ENCODE measurements at regions not wholly inside any gene's neighbourhood (a gene's known extent, or its start where the extent isn't known, plus 50 kb on each side); places are given as distances from the start of the nearest gene placed in this dataset.

GRCh38 chr2:217091531-217091930, 231.7 kb upstream of the TNP1 start:
- no peak for DNase-seq (ENCODE audit: low read depth in 2 of 2)

GRCh38 chr2:217090884-217091283, 231.0 kb upstream of the TNP1 start:
- DNase-seq (ENCODE audit: low read depth in 2 of 2), result no peak

DNA sequence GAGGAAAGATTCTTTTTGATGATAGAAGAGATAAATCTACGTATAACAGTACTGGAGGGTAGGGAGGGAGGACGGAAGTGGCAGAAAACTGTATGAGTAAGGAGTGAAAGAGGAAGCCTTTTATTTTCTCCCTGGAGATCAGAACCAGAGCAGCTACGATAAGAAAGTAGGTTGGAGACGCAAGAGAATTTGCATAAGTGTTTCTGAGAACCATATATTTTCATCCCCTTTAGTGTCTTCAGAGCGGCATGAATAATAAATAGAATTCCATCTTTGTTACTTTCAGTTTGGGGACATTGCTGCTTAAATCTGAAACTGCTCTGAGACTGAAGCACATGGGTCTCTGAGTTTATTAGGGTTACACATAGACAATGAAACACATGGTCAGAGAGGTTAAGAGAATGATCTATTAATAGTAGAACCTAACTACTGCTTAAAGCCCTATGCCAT, 230.2 kb upstream of the TNP1 start:
- DNase-seq (ENCODE audit: low read depth in 2 of 2), result no peak

DNA sequence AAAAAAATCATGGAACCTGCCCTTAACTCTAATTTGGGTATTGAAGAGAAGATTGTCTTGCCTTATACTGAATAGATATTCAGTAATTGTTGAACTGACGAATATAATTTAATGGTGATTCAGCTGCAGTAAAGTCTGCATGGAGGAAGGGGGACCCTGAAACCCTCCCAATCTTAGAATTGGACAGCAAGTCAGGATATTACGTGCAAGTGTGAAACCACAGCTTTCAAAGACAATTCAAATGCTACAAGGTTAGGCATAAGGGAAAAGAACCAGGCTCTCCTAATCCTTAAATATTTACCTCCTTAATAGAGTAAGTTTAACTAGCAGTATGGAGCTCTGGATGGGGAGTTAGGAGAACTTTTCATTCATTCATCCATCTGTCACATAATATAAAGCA, 226.9 kb upstream of the TNP1 start:
- DNase-seq (ENCODE audit: low read depth in 2 of 2), result no peak

DNA sequence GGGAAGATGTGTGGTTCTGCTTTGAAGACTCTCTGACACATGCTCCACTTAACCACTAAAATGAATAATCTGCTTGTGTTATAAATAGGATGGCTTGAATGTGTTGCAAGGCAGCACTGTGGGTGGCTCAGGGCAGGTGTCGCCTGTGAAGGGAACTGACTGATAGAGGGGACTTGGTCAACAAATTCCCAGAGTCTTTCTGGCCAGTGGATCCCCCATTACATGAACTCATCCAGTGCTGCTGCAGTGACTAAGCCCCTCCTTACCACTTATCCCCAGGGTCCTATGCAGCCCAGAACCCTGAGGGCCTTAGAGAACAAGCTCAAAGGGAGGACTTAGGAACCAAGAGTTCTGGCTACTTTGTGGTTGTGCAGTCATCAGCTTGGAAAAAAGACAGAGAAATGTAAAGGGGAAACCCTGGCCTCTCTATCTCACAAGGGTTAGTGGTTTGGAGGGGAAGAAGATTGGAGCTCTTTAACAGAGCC, 226.2 kb upstream of the TNP1 start:
- DNase-seq (ENCODE audit: low read depth in 2 of 2), result no peak

DNA sequence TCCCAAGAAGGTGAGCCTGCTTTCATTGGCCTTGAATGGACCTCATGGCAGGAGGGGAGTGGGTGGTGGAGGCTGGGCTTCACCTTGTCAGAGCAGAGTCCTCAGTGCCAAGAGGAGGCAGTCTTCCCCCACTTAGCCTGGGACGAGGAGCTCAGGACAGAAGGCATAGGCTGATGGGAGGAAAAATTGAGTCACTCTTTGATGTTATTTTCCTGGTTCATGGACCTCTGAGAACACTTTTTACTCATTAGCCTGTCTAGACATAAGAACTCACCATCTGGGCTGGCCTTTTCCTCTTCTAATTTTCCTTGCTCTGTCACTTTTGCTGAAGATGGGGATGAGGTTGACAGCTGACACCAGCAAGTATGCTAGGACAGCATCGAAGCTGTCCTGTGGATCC, 225.7 kb upstream of the TNP1 start:
- no peak for DNase-seq (ENCODE audit: low read depth in 2 of 2)

GRCh38 chr2:217081799-217082198, 221.9 kb upstream of the TNP1 start:
- no peak for DNase-seq (ENCODE audit: low read depth in 2 of 2)

- DNase-seq (ENCODE audit: low read depth in 2 of 2), result no peak
Observed at GRCh38 chr2:217079165-217079564, 219.3 kb upstream of the TNP1 start.

- DNase-seq (ENCODE audit: low read depth in 2 of 2), result no peak
Observed at GRCh38 chr2:217077831-217078407, 218.1 kb upstream of the TNP1 start.

DNA sequence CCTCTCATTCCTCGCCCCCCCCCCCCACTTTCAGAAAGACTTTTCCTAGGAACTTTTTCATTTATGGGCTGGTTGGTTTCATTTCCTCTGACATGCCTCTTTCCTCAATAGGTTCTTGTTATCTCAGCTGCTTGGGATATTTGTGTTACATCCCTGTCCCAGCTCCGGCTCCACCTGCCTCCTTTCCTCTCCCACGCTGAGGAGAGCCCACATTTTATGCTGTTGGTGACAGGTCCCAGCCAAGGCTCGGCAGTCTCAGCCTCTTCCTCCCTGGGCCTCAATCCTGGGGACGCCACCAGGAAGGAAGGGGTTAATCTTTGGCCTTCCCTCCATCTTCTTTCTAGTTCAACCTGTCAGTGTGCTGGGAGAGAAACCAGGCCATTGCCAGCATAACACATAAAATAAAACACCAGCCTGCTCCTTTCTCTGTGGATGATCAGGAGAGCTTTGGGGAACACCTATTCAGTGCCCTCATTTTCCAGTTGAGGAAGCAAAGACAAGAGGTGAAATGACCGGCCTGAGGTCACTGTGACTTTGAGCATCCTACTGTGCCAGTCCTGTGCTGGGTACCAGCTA, 216.9 kb upstream of the TNP1 start:
- DNase-seq (ENCODE audit: low read depth in 2 of 2), result no peak

DNA sequence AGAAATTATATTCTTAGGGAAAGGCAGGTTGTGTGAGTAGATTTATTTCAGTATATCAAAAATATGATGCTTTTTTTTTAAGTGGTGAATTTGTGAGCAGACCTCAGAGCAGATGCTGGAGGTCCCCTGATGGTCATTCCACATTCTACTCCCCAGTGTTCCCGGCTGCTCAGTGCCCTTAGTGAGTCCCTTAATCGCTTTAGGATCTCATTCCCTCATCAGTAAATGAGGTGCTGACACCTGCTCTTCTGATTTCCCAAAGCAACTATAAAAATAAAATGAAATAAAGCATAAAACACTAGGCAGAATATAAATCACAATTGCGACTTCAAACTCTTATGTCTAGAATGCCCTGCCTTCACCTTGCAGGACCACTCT, 216.2 kb upstream of the TNP1 start:
- DNase-seq (ENCODE audit: low read depth in 2 of 2), result no peak

- no peak for DNase-seq (ENCODE audit: low read depth in 2 of 2)
Observed at GRCh38 chr2:217075268-217076057, 215.6 kb upstream of the TNP1 start.

DNA sequence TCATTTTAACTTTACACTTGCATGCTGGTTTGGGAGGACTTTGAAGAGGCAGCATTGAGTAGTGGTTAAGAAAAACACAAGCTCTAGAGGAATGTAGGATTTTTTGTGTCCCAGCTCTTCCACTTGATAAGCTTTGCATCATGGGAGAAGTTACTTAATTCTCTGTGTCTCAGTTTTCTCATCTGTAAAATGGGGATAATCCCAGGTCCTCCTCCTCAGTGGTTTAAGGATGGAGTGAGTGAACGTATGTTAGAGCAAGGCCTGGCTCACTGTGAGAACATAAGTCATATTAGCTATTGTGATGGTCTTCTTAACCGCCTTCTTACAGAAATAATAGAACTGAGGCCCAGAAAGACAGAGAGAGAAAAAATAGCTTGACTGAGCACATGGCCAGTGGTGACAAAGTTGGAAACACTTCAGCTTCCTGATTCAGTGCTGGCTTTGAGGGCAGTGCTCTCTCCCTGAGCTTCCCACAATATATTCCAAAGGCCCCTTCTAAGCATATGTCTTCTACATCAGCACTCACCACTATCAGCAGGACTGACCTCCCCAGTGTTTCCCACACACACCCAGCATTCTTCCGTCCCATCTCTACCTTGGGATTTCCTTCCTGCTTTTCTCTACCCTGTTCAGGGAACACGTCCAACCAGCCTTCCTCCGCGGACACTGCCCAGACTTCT, 214.9 kb upstream of the TNP1 start:
- no peak for DNase-seq (ENCODE audit: low read depth in 2 of 2)

DNA sequence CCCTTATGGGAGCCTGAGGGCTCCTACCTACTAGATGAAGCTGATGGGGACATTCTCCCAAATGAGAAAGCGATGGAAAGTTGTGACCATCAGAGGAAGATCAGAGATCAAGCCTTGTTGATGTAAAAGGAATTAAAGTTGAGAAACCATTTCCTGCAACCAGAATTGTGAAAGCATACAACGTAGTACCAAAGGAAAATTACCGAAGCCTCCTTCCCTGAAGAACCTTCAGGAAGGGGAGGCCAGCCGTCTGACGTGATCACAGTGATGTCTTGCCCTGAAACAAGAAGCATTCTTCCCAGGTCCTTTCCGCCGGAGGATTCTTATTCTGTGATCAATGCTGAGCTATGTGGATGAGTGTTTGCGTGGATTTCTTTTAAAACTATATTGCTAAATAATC, 211.6 kb upstream of the TNP1 start:
- DNase-seq (ENCODE audit: low read depth in 2 of 2), result no peak

- DNase-seq (ENCODE audit: low read depth in 2 of 2), result no peak
Observed at GRCh38 chr2:217070611-217071010, 210.7 kb upstream of the TNP1 start.

DNA sequence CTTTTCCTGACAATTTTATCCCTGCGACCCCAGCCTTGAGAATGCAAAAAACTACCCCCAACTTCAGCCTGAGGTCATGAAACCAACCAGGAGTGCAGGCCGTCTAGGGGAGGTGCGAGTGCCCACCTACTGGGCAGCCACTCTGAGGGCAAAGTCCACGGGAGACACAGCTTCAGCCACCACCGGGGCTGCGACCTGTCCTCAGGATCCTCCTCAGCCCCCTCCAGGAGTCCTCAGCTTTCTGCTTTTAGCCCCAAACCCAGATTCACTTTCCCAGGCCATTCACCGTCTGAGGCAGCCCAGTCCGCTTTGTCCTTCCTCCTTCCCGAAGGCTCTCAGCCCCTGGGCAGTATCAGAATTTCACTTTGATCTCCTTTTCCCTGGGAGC, 210.2 kb upstream of the TNP1 start:
- no peak for DNase-seq (ENCODE audit: low read depth in 2 of 2)

- no peak for DNase-seq (ENCODE audit: low read depth in 2 of 2)
Observed at GRCh38 chr2:217069263-217070042, 209.6 kb upstream of the TNP1 start.

DNA sequence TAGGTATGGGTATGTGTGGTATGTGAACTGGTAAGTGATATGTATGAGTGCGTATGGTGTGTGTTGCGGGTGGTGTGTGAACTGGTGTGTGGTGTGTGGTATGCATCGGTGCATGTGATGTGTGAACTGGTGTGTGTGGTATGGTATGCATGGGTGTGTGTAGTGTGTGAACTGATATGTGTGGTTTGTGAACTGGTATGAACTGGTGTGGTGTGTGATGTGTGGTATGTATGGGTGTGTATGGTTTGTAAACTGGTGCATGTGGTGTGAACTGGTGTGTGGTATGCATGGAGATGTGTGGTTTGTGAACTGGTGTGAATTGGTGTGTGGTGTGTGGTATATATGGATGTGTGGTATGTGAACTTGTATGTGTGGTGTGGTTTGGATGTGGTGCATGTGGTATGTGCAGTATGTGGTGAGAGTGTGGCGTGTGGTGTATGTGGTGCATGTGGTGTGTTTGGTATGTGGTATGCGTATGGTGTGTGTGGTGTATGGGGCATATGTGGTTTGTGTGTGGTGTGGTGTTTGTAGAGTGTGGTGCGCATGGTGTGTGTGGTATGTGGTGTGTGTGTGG, 208.9 kb upstream of the TNP1 start:
- DNase-seq (ENCODE audit: low read depth in 2 of 2), result no peak

DNA sequence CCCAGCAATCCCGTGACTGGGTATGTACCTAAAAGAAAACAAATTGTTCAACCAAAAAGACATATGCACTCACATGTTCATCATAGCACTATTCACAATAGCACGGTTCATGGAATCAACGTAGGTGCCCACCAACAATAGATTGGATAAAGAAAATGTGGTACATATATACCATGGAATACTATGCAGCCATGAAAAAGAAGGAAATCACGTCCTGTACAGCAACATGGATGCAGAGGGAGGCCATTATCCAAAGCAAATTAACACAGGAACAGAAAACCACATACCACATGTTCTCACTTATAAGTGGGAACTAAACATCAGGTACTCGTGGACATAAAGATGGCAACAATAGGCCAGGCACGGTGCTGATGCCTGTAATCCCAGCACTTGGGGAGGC, 207.9 kb upstream of the TNP1 start:
- no peak for DNase-seq (ENCODE audit: low read depth in 2 of 2)

GRCh38 chr2:217066510-217067270, 206.8 kb upstream of the TNP1 start:
- DNase-seq (ENCODE audit: low read depth in 2 of 2), result no peak

Measured in stimulated activated CD8-positive, alpha-beta memory T cell treated with anti-CD3 and anti-CD28 coated beads, Interleukin-15, amount 100 ng/mL, for 4 hours (primary cell).